Skeletal muscle satellite cell (primary cell): ENCODE measurements at regions not wholly inside any gene's neighbourhood (a gene's known extent, or its start where the extent isn't known, plus 50 kb on each side); places are given as distances from the start of the nearest gene placed in this dataset.

Experiments
- H3K27me3 ChIP-seq: 2 replicates; pipeline ENCODE4 v1.7.0; 2013; ENCODE audit warnings: low read length; ENCODE audit not compliant: control insufficient read depth, insufficient read depth
- H3K36me3 ChIP-seq: 2 replicates; pipeline ENCODE4 v1.7.0; 2013; ENCODE audit warnings: mild to moderate bottlenecking, control low read depth, low read length; ENCODE audit not compliant: insufficient read depth
- H3K4me1 ChIP-seq: 2 replicates; pipeline ENCODE4 v1.7.0; 2013; ENCODE audit warnings: low read length; ENCODE audit not compliant: control insufficient read depth, insufficient read depth
- H3K4me2 ChIP-seq: 2 replicates; pipeline ENCODE4 v1.7.0; 2013; ENCODE audit warnings: mild to moderate bottlenecking, low read length
- H3K4me3 ChIP-seq: 2 replicates; pipeline ENCODE4 v1.7.0; 2013; ENCODE audit warnings: low read length
- H3K9ac ChIP-seq: 2 replicates; pipeline ENCODE4 v1.7.0; 2013; ENCODE audit warnings: mild to moderate bottlenecking, low read depth, low read length, moderate library complexity
- H3K9me3 ChIP-seq: replicated peaks from 2 replicates; pipeline ENCODE4 v1.7.0; 2013; ENCODE audit warnings: mild to moderate bottlenecking, control low read depth, low read length

- Histone ChIP-seq H3K4me3 (no peak overlapping the region), H3K36me3 (no peaks in the 10 kb centered on the region), H3K9me3 (no peaks in the 10 kb centered on the region), H3K9ac (no peak overlapping the region), H3K4me2 (no peak overlapping the region), H3K4me1 (peaks cover 20% of the 10 kb centered on the region), H3K27me3 (no peaks in the 10 kb centered on the region)
These were observed 114.7 kb upstream of the ALDH1A3 start for GRCh38 chr15:100764778-100765466.

GRCh38 chr15:100765467-100766241 is 114.0 kb upstream of the ALDH1A3 start:
- Histone ChIP-seq H3K9me3 (no peaks in the 10 kb centered on the region), H3K4me3 (no peak overlapping the region), H3K36me3 (no peaks in the 10 kb centered on the region), H3K4me2 (no peak overlapping the region), H3K9ac (no peak overlapping the region), H3K27me3 (no peaks in the 10 kb centered on the region), H3K4me1 (peaks cover 17% of the 10 kb centered on the region)

- no peak overlapping the region for H3K4me2 ChIP-seq
- H3K4me1 ChIP-seq = peaks cover 17% of the 10 kb centered on the region
- H3K36me3 ChIP-seq = no peaks in the 10 kb centered on the region
- H3K27me3 ChIP-seq = no peaks in the 10 kb centered on the region
- H3K4me3 ChIP-seq = no peak overlapping the region
- H3K9me3 ChIP-seq = no peaks in the 10 kb centered on the region
- H3K9ac ChIP-seq = no peak overlapping the region
These were observed 113.2 kb upstream of the ALDH1A3 start for GRCh38 chr15:100766243-100767000.

- Histone ChIP-seq H3K4me3 (no peak overlapping the region), H3K9ac (no peak overlapping the region), H3K36me3 (no peaks in the 10 kb centered on the region), H3K27me3 (no peaks in the 10 kb centered on the region), H3K9me3 (no peaks in the 10 kb centered on the region), H3K4me2 (no peak overlapping the region), H3K4me1 (peaks cover 17% of the 10 kb centered on the region)
These were observed 112.4 kb upstream of the ALDH1A3 start for GRCh38 chr15:100767001-100767825.

- no peaks in the 10 kb centered on the region for H3K27me3 ChIP-seq
- no peak overlapping the region for H3K9ac ChIP-seq
These were observed 111.1 kb upstream of the ALDH1A3 start for GRCh38 chr15:100768501-100768931.

GRCh38 chr15:100769043-100769974 is 110.3 kb upstream of the ALDH1A3 start:
- Histone ChIP-seq H3K27me3 (no peaks in the 10 kb centered on the region), H3K9me3 (no peaks in the 10 kb centered on the region), H3K4me1 (peaks cover 8% of the 10 kb centered on the region), H3K4me3 (no peak overlapping the region), H3K9ac (no peak overlapping the region), H3K36me3 (no peaks in the 10 kb centered on the region), H3K4me2 (no peak overlapping the region)

More at GRCh38 chr15:100768501-100768931, 111.1 kb upstream of the ALDH1A3 start:
- H3K4me1 ChIP-seq = peaks cover 13% of the 10 kb centered on the region
- no peak overlapping the region for H3K4me3 ChIP-seq
- no peaks in the 10 kb centered on the region for H3K36me3 ChIP-seq
- no peak overlapping the region for H3K4me2 ChIP-seq
- H3K9me3 ChIP-seq = no peaks in the 10 kb centered on the region

GRCh38 chr15:100769975-100770340 is 109.7 kb upstream of the ALDH1A3 start:
- no peaks in the 10 kb centered on the region for H3K9me3 ChIP-seq
- H3K4me2 ChIP-seq = no peak overlapping the region
- H3K27me3 ChIP-seq = no peaks in the 10 kb centered on the region
- H3K36me3 ChIP-seq = no peaks in the 10 kb centered on the region
- H3K4me3 ChIP-seq = no peak overlapping the region
- H3K9ac ChIP-seq = no peak overlapping the region
- peaks cover 6% of the 10 kb centered on the region for H3K4me1 ChIP-seq

GRCh38 chr15:100770661-100771584 is 108.7 kb upstream of the ALDH1A3 start:
- no peaks in the 10 kb centered on the region for H3K27me3 ChIP-seq
- no peak overlapping the region for H3K9ac ChIP-seq
- no peaks in the 10 kb centered on the region for H3K4me1 ChIP-seq
- no peak overlapping the region for H3K4me3 ChIP-seq
- no peaks in the 10 kb centered on the region for H3K9me3 ChIP-seq
- no peaks in the 10 kb centered on the region for H3K36me3 ChIP-seq
- no peak overlapping the region for H3K4me2 ChIP-seq

- Histone ChIP-seq H3K4me3 (no peak overlapping the region), H3K4me1 (no peaks in the 10 kb centered on the region), H3K4me2 (no peak overlapping the region), H3K9me3 (no peaks in the 10 kb centered on the region), H3K36me3 (no peaks in the 10 kb centered on the region), H3K27me3 (no peaks in the 10 kb centered on the region), H3K9ac (no peak overlapping the region)
These were observed 107.9 kb upstream of the ALDH1A3 start for GRCh38 chr15:100771746-100772145.
